ENCODE measurements at regions not wholly inside any gene's neighbourhood (a gene's known extent, or its start where the extent isn't known, plus 50 kb on each side); places are given as distances from the start of the nearest gene placed in this dataset.
"Not testable (repeated sequence)": the region's sequence is repeated elsewhere in the genome, so short reads cannot be mapped to it uniquely, and the experiment has no call there.

GRCh38 chr9:82117026-82117811 lies 128.6 kb downstream of the SPATA31D1 start:
- peak in 1 of 2 experiments; percentile 59 for DNase-seq

GRCh38 chr9:82122731-82123130 lies 134.2 kb downstream of the SPATA31D1 start:
- DNase-seq, result no peak

- DNase-seq, result no peak
Measured at GRCh38 chr9:82124090-82124489, 135.5 kb downstream of the SPATA31D1 start.

- DNase-seq, result no peak
Measured at GRCh38 chr9:82126256-82126655, 137.7 kb downstream of the SPATA31D1 start.

GRCh38 chr9:82127465-82127864 lies 138.9 kb downstream of the SPATA31D1 start:
- no peak for DNase-seq

GRCh38 chr9:82128011-82128696 lies 139.6 kb downstream of the SPATA31D1 start:
- peak in 1 of 2 experiments; percentile 0 for DNase-seq

- DNase-seq, result no peak
Measured at GRCh38 chr9:82129708-82130107, 141.1 kb downstream of the SPATA31D1 start.

- DNase-seq, result no peak
Measured at GRCh38 chr9:82130331-82131042, 141.9 kb downstream of the SPATA31D1 start.

GRCh38 chr9:82131072-82131471 lies 142.5 kb downstream of the SPATA31D1 start:
- no peak for DNase-seq

- no peak for DNase-seq
Measured at GRCh38 chr9:82132024-82132423, 143.5 kb downstream of the SPATA31D1 start.

- DNase-seq, result no peak
Measured at GRCh38 chr9:82134010-82134409, 145.4 kb downstream of the SPATA31D1 start.

- DNase-seq, result no peak
Measured at GRCh38 chr9:82135106-82135505, 146.5 kb downstream of the SPATA31D1 start.

GRCh38 chr9:82138081-82138480 lies 149.5 kb downstream of the SPATA31D1 start:
- DNase-seq, result not testable (repeated sequence)

GRCh38 chr9:82140471-82140870 lies 151.9 kb downstream of the SPATA31D1 start:
- no peak for DNase-seq

- no peak for DNase-seq
Measured at GRCh38 chr9:82144803-82145202, 156.2 kb downstream of the SPATA31D1 start.

GRCh38 chr9:82146677-82147076 lies 158.1 kb downstream of the SPATA31D1 start:
- DNase-seq, result no peak

- no peak for DNase-seq
Measured at GRCh38 chr9:82147798-82148425, 159.3 kb downstream of the SPATA31D1 start.

GRCh38 chr9:82148426-82148810 lies 159.8 kb downstream of the SPATA31D1 start:
- no peak for DNase-seq

- peak; percentile 31 to 58 for DNase-seq
Measured at GRCh38 chr9:82148901-82149461, 160.4 kb downstream of the SPATA31D1 start.

- DNase-seq, result peak in 1 of 2 experiments; percentile 1
Measured at GRCh38 chr9:82149501-82149946, 161.0 kb downstream of the SPATA31D1 start.

- no peak for DNase-seq
Measured at GRCh38 chr9:82152181-82152580, 163.6 kb downstream of the SPATA31D1 start.

GRCh38 chr9:82153032-82153431 lies 164.5 kb downstream of the SPATA31D1 start:
- DNase-seq, result no peak

- no peak for DNase-seq
Measured at GRCh38 chr9:82154573-82154972, 166.0 kb downstream of the SPATA31D1 start.
